Smooth muscle cell of the brain vasculature (primary cell): ENCODE measurements at regions not wholly inside any gene's neighbourhood (a gene's known extent, or its start where the extent isn't known, plus 50 kb on each side); places are given as distances from the start of the nearest gene placed in this dataset.

Experiments used
- DNase-seq: peaks from one replicate; pipeline ENCODE4 v3.0.0-alpha.2; 2012; ENCODE audit warnings: low read depth, low spot score

- DNase-seq, result no peak
Observed at GRCh38 chr3:88947013-88947412, 160.4 kb upstream of the EPHA3 start.

- no peak for DNase-seq
Observed at GRCh38 chr3:88954853-88955252, 152.6 kb upstream of the EPHA3 start.

GRCh38 chr3:88955274-88955673 is 152.1 kb upstream of the EPHA3 start:
- no peak for DNase-seq

- DNase-seq, result peak; percentile 29
Observed at GRCh38 chr3:88957711-88958439, 149.5 kb upstream of the EPHA3 start.

GRCh38 chr3:88960019-88960418 is 147.4 kb upstream of the EPHA3 start:
- DNase-seq, result no peak

- DNase-seq, result no peak
Observed at GRCh38 chr3:88963003-88963402, 144.4 kb upstream of the EPHA3 start.

GRCh38 chr3:88979760-88980159 is 127.7 kb upstream of the EPHA3 start:
- DNase-seq, result no peak

GRCh38 chr3:88983458-88983857 is 124.0 kb upstream of the EPHA3 start:
- DNase-seq, result no peak

GRCh38 chr3:88984256-88984655 is 123.2 kb upstream of the EPHA3 start:
- DNase-seq, result no peak

GRCh38 chr3:88984832-88985231 is 122.6 kb upstream of the EPHA3 start:
- no peak for DNase-seq

- peak; percentile 49 for DNase-seq
Observed at GRCh38 chr3:88985491-88985890, 121.9 kb upstream of the EPHA3 start.

GRCh38 chr3:88986834-88987233 is 120.6 kb upstream of the EPHA3 start:
- DNase-seq, result no peak

GRCh38 chr3:88987776-88988175 is 119.6 kb upstream of the EPHA3 start:
- no peak for DNase-seq

GRCh38 chr3:88988906-88989305 is 118.5 kb upstream of the EPHA3 start:
- DNase-seq, result no peak

- no peak for DNase-seq
Observed at GRCh38 chr3:88991496-88991895, 115.9 kb upstream of the EPHA3 start.

- DNase-seq, result no peak
Observed at GRCh38 chr3:88996691-88997090, 110.7 kb upstream of the EPHA3 start.

- DNase-seq, result no peak
Observed at GRCh38 chr3:88997260-88997659, 110.2 kb upstream of the EPHA3 start.

- peak; percentile 54 for DNase-seq
Observed at GRCh38 chr3:89000886-89001285, 106.5 kb upstream of the EPHA3 start.

GRCh38 chr3:89002191-89002590 is 105.2 kb upstream of the EPHA3 start:
- no peak for DNase-seq

GRCh38 chr3:89013536-89013935 is 93.9 kb upstream of the EPHA3 start:
- no peak for DNase-seq

GRCh38 chr3:89017531-89017930 is 89.9 kb upstream of the EPHA3 start:
- DNase-seq, result no peak

GRCh38 chr3:89025185-89025584 is 82.2 kb upstream of the EPHA3 start:
- DNase-seq, result no peak

GRCh38 chr3:89032346-89033013 is 74.9 kb upstream of the EPHA3 start:
- no peak for DNase-seq
